Thoracic aorta (tissue), 2 donors: ENCODE measurements at regions not wholly inside any gene's neighbourhood (a gene's known extent, or its start where the extent isn't known, plus 50 kb on each side); places are given as distances from the start of the nearest gene placed in this dataset.

ENCODE experiments used
- ATAC-seq: fragments of 150-250 bp; one replicate; pipeline ENCODE4 v1.8.0; 2017; ENCODE audit warnings: low read depth; ENCODE audit not compliant: insufficient number of reproducible peaks, low FRiP score
- DNase-seq: peaks from one replicate; pipeline ENCODE4 v3.0.0-alpha.2; 2020; ENCODE audit warnings: low spot score
- H3K27ac ChIP-seq, 2 donors: fragments of 200-600 bp; sonication (generic); 1 replicate in 1 of 2; 2 replicates in 1 of 2; pipeline ENCODE4 v1.5.1; 2016; ENCODE audit warnings: mild to moderate bottlenecking in 2 of 2, moderate library complexity in 2 of 2
- H3K27me3 ChIP-seq: fragments of 200-600 bp; sonication (generic); replicated peaks from 2 replicates; pipeline ENCODE4 v1.6.0; 2016; ENCODE audit warnings: mild to moderate bottlenecking; ENCODE audit not compliant: insufficient read depth
- H3K36me3 ChIP-seq: fragments of 200-600 bp; sonication (generic); one replicate; pipeline ENCODE4 v1.5.1; 2016
- H3K4me1 ChIP-seq, 2 donors: fragments of 200-600 bp; sonication (generic); 1 replicate in 1 of 2; 2 replicates in 1 of 2; pipeline versions ENCODE4 v1.5.1 to v1.6.0; 2016; ENCODE audit warnings: low read depth in 2 of 2, mild to moderate bottlenecking in 1 of 2; ENCODE audit not compliant: control insufficient read depth in 1 of 2
- H3K4me3 ChIP-seq: fragments of 200-600 bp; sonication (generic); 2 replicates; pipeline ENCODE4 v1.5.1; 2016; ENCODE audit warnings: mild to moderate bottlenecking
- H3K9me3 ChIP-seq: fragments of 200-600 bp; sonication (generic); 2 replicates; pipeline ENCODE4 v1.5.1; 2016
- TF ChIP-seq, protein P1 (sequence below): fragments of 200-600 bp; sonication (generic); IDR thresholded peaks from one replicate; pipeline ENCODE4 v1.5.1; 2019; ENCODE audit warnings: antibody characterized with exemption

DNA sequence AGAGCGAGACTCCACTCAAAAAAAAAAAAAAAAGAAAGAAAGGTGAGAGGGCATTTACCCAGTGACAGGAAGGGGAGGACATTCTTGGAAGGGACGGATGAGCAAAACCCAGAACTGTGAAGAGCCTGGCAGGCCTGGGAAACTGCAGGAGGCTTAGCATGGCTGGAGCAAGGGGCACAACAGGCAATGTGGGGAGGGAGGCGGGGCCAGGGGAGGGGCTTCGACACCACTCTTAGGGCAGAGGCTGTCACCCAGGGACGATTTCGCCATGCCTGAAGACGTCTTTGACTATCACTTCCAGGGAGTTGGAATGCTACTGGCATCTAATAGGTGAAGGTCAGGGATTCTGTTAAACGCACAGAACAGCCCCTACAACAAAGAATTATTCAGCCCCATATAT, 184.0 kb downstream of the HUNK start:
- Histone ChIP-seq H3K4me1 (no peaks in the 10 kb centered on the region), H3K27ac (no peak overlapping the region), H3K4me3 (no peak overlapping the region), H3K9me3 (peaks cover 6% of the 10 kb centered on the region), H3K27me3 (no peaks in the 10 kb centered on the region), H3K36me3 (no peaks in the 10 kb centered on the region)
- TF ChIP-seq, protein P1, sequence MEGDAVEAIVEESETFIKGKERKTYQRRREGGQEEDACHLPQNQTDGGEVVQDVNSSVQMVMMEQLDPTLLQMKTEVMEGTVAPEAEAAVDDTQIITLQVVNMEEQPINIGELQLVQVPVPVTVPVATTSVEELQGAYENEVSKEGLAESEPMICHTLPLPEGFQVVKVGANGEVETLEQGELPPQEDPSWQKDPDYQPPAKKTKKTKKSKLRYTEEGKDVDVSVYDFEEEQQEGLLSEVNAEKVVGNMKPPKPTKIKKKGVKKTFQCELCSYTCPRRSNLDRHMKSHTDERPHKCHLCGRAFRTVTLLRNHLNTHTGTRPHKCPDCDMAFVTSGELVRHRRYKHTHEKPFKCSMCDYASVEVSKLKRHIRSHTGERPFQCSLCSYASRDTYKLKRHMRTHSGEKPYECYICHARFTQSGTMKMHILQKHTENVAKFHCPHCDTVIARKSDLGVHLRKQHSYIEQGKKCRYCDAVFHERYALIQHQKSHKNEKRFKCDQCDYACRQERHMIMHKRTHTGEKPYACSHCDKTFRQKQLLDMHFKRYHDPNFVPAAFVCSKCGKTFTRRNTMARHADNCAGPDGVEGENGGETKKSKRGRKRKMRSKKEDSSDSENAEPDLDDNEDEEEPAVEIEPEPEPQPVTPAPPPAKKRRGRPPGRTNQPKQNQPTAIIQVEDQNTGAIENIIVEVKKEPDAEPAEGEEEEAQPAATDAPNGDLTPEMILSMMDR: no peak
- ATAC-seq (no peak), DNase-seq (no peak)

DNA sequence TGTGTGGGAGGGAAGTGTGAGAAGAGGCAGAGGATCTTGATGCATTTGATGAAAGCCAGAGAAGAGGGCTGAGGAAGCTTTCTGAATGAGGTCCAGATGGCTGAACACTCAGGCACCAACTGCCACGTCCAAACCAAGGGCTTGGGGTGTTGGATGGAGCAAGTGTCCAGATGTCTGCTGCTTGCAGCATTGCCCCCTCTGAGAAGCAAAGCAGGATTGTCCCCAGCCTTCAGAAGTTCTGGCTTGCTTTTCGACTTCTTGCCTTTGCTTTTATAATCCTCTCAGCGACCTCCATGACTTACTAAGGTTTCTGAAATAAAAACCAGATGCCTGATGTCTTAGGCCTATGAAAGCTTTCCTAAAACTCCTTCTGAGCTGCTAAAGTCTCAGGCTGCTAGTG, 182.5 kb downstream of the HUNK start:
- Histone ChIP-seq H3K27me3 (no peaks in the 10 kb centered on the region), H3K36me3 (no peaks in the 10 kb centered on the region), H3K27ac (no peak overlapping the region), H3K4me3 (no peak overlapping the region), H3K4me1 (no peaks in the 10 kb centered on the region), H3K9me3 (peaks cover 8% of the 10 kb centered on the region)
- ATAC-seq: no peak
- DNase-seq: no peak
- TF ChIP-seq, protein P1: no peak
